HG03064 (cell line): ENCODE measurements at regions not wholly inside any gene's neighbourhood (a gene's known extent, or its start where the extent isn't known, plus 50 kb on each side); places are given as distances from the start of the nearest gene placed in this dataset.

Experiments
- ATAC-seq: cut with Tn5 transposase; IDR thresholded peaks from one replicate; pipeline ENCODE4 v1.9.1; 2021; ENCODE audit warnings: low read depth; ENCODE audit not compliant: unreplicated experiment

DNA sequence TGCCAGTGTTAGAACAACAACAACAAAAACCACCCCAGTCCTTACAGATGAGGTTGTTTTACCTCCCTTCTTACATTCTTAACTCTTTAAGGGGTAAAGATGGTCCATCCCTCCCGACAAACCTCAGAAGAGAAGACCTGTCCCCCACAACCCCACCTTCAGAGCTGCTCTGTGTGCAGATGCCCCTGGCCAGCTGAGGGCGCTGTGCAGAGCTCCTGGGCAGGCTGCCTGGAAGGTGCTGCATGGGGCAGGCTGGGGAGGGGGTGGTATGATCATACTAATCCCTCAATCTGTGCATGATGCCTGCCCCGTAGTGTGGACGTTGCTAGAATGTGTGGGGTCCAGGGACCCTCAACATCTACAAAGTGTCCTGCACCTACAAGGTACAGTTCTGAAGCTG, 387.1 kb downstream of the INHBA start:
- ATAC-seq = no peak

DNA sequence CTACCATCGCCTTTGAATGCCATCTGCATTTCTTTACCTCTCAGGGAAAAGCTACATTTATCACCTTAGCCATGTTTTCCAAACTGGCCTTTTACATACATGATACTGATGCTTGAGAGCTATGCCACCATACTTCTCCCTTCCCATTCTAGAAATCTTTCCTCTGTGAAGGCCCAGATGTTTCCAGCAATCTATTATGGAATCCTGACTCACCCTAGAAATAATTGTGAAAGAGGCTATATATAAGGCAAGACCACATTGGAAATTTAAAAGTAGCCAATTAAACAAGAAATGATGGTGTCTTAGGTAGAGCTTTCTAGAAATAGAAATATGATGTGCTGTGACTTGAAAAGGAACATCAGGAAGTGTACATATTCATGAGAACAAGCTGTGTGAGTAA, 389.7 kb downstream of the INHBA start:
- ATAC-seq = no peak

DNA sequence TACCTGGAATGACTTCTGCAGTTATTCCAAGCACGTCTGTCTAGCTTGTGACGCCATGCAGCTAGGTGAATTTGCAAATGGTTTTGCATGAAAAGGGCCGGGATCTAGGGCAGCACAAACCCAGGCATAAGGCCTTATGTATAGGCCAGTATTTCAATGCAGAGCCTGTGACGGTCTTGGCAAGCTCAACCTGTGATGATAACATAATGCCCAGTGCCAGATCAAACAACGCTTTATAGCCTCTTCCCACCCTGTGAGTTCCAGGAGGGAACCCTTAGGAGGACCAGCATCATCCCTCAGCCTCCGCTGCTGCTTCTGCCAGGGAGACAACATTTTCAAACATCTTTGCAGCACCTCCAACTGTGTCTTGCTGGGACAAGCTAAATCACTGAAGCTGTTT, 390.7 kb downstream of the INHBA start:
- no peak for ATAC-seq

DNA sequence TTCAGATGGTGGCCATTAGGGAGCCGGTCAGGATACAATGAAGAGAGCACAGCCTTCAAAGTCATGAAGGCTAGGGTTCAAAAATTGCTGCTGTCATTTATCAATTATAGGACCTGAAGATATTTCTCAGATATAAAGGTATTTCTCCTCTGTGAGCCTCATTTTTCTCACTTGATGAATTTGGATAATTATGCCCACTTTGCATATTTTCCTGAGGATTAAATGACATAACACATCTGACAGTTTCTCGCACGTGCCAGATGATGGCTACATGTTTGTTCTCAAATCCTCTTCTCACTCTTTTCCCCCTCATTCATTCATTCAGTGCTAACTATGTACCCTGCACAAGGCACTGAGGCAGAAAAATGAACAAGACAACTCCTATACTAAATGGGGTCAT, 391.6 kb downstream of the INHBA start:
- no peak for ATAC-seq

GRCh38 chr7:41306486-41306885, 396.4 kb downstream of the INHBA start:
- no peak for ATAC-seq

DNA sequence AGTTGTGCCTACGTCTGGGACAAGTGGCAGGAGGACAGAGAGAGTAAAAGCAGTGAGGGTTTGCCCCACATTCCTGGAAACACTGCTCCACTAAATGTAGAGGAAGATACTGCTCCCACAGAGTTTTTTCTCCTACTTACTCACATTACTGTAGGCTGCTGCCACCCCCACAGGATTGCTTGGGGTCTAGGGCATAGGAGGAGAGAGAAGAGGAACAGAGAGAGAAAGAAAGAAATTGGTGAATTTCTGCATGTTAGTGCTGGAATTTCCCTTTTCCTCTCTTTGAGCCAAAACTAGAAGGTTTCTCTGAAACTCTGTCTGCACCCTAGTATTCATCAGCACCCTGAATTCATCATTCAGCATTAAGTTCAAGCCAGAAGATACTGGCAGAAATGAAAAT, 397.9 kb downstream of the INHBA start:
- ATAC-seq = no peak

- no peak for ATAC-seq
These were observed 399.2 kb downstream of the INHBA start for GRCh38 chr7:41303709-41304108.

- no peak for ATAC-seq
These were observed 404.5 kb downstream of the INHBA start for GRCh38 chr7:41298409-41298808.

- no peak for ATAC-seq
These were observed 405.7 kb downstream of the INHBA start for GRCh38 chr7:41297166-41297565.

GRCh38 chr7:41295455-41295815, 407.5 kb downstream of the INHBA start:
- no peak for ATAC-seq

- ATAC-seq = no peak
These were observed 408.1 kb downstream of the INHBA start for GRCh38 chr7:41294556-41295454.

- no peak for ATAC-seq
These were observed 410.4 kb downstream of the INHBA start for GRCh38 chr7:41292487-41292886.

- ATAC-seq = no peak
These were observed 415.1 kb downstream of the INHBA start for GRCh38 chr7:41287559-41288335.

GRCh38 chr7:41280491-41280890, 422.4 kb downstream of the INHBA start:
- no peak for ATAC-seq

GRCh38 chr7:41277561-41277960, 425.3 kb downstream of the INHBA start:
- no peak for ATAC-seq

DNA sequence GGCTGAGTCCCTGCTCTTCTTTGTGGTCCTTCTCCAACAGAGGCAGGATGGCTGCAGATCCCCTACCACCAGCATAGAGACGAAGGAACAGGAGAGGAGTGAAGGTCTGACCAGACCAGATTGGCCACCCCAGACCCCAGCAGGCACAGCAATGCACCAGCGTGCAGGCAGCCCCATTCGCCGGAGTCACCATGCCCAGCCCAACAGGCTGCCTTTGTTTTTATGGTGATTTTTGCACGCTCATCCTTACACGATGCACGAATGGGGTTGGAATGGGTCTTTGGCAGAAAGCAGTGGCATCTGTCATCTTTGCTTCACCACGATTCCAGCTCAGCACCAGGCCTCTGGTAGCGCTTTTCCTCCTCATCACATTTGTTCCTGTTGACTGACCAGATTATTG, 427.6 kb downstream of the INHBA start:
- no peak for ATAC-seq

DNA sequence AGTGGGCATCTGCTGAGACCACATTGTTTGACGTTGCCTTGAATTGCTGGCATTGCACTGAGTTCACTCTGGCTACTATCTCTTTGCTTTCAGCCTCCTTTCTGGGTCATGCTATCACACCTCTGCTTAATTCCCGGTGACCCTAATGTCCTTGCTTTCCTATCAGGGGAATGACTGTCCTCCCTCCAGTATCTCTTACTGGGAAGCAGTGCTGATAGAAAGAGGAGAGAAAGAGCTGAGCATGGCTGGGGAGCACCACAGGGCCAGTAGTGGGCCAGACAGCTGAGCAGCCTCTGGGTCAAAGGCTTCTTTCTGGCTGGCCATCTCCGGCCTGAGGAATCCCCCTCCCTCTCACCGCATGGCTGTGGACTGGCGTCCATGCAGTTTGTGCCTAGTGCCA, 428.7 kb downstream of the INHBA start:
- no peak for ATAC-seq

DNA sequence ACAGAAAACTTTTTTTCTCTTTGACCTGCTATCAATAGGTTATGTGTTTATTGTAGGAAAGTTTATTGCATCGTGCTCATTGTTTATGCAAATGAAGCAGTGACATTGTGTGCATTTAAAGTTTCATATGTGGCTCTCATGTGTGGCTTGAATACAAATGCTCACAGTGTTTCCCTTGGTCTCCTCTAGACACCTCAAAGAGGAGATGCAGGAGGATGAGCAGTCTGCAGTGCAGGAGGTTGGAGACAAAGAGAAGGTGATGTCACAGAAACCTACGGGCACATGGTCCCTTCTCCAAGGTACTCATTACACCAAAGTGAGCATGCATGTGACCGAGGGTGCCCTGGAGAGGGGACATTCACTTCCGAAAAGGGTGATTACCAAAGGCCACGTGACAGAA, 430.2 kb downstream of the INHBA start:
- no peak for ATAC-seq

- no peak for ATAC-seq
These were observed 434.0 kb downstream of the INHBA start for GRCh38 chr7:41268878-41269277.

DNA sequence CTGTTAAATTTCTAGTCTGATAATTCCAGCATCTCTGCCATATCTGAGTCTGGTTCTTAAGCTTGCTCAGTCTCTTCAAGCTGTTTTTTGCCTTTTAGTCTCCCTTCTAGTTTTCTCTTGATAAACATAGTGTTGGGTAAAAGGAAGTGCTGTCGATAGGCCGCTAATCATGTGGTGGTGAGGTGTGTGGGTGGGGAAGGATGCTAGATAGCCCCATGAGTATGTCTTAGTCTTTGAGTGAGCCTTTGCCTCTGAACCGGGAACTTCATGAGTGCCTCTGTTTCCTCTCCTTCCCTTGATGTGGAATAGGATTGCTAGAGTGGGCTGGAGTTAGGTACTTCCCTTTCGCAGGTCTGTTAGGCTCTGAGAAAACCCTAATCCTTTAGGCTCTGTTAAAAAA, 441.8 kb downstream of the INHBA start:
- no peak for ATAC-seq

GRCh38 chr7:41257660-41258059, 445.2 kb downstream of the INHBA start:
- ATAC-seq = no peak
